ENCODE measurements at regions not wholly inside any gene's neighbourhood (a gene's known extent, or its start where the extent isn't known, plus 50 kb on each side); places are given as distances from the start of the nearest gene placed in this dataset.

GRCh38 chr6:67854098-67854497 lies 781.0 kb upstream of the ADGRB3 start:
- Mint-ChIP-seq H3K27me3 (ENCODE audit: low read depth) (no peaks in the 10 kb centered on the region), H3K27ac (ENCODE audit: unreplicated experiment) (no peak overlapping the region), H3K4me1 (ENCODE audit: low read depth) (no peaks in the 10 kb centered on the region), H3K9me3 (ENCODE audit: low read depth) (peaks cover 11% of the 10 kb centered on the region), H3K4me3 (ENCODE audit: unreplicated experiment) (no peak overlapping the region), H3K36me3 (ENCODE audit: low read depth) (no peaks in the 10 kb centered on the region)
- TF ChIP-seq CTCF (IDR thresholded peaks at IDR 0.05) = no peak
- no peak for DNase-seq (ENCODE audit: low spot score)

- Mint-ChIP-seq H3K36me3 (ENCODE audit: low read depth) (peaks cover 3% of the 10 kb centered on the region), H3K27me3 (ENCODE audit: low read depth) (no peaks in the 10 kb centered on the region)
Measured at GRCh38 chr6:67839818-67840217, 795.3 kb upstream of the ADGRB3 start.

GRCh38 chr6:67825201-67825895 lies 809.7 kb upstream of the ADGRB3 start:
- H3K27me3 Mint-ChIP-seq (ENCODE audit: low read depth) = no peaks in the 10 kb centered on the region
- no peaks in the 10 kb centered on the region for H3K36me3 Mint-ChIP-seq (ENCODE audit: low read depth)
- TF ChIP-seq CTCF (IDR thresholded peaks at IDR 0.05) = no peak

More at GRCh38 chr6:67839818-67840217, 795.3 kb upstream of the ADGRB3 start:
- Mint-ChIP-seq H3K27ac (ENCODE audit: unreplicated experiment) (no peak overlapping the region), H3K4me3 (ENCODE audit: unreplicated experiment) (no peak overlapping the region), H3K4me1 (ENCODE audit: low read depth) (no peaks in the 10 kb centered on the region), H3K9me3 (ENCODE audit: low read depth) (peaks cover 29% of the 10 kb centered on the region)
- no peak for DNase-seq (ENCODE audit: low spot score)
- TF ChIP-seq CTCF (IDR thresholded peaks at IDR 0.05) = no peak

GRCh38 chr6:67818322-67818721 lies 816.8 kb upstream of the ADGRB3 start:
- Mint-ChIP-seq H3K9me3 (ENCODE audit: low read depth) (peaks cover 28% of the 10 kb centered on the region), H3K4me1 (ENCODE audit: low read depth) (no peaks in the 10 kb centered on the region), H3K36me3 (ENCODE audit: low read depth) (peaks cover 2% of the 10 kb centered on the region), H3K27me3 (ENCODE audit: low read depth) (peaks cover 10% of the 10 kb centered on the region), H3K27ac (ENCODE audit: unreplicated experiment) (no peak overlapping the region), H3K4me3 (ENCODE audit: unreplicated experiment) (no peak overlapping the region)
- no peak for DNase-seq (ENCODE audit: low spot score)
- TF ChIP-seq CTCF (IDR thresholded peaks at IDR 0.05) = no peak

More at GRCh38 chr6:67825201-67825895, 809.7 kb upstream of the ADGRB3 start:
- peaks cover 20% of the 10 kb centered on the region for H3K4me1 Mint-ChIP-seq (ENCODE audit: low read depth)
- DNase-seq (ENCODE audit: low spot score) = peak; percentile 90
- no peak overlapping the region for H3K27ac Mint-ChIP-seq (ENCODE audit: unreplicated experiment)
- H3K4me3 Mint-ChIP-seq (ENCODE audit: unreplicated experiment) = no peak overlapping the region
- peaks cover 10% of the 10 kb centered on the region for H3K9me3 Mint-ChIP-seq (ENCODE audit: low read depth)

GRCh38 chr6:67815623-67816022 lies 819.5 kb upstream of the ADGRB3 start:
- H3K27me3 Mint-ChIP-seq (ENCODE audit: low read depth) = peaks cover 10% of the 10 kb centered on the region
- no peak for TF ChIP-seq CTCF (IDR thresholded peaks at IDR 0.05)
- no peak overlapping the region for H3K4me3 Mint-ChIP-seq (ENCODE audit: unreplicated experiment)
- peaks cover 4% of the 10 kb centered on the region for H3K36me3 Mint-ChIP-seq (ENCODE audit: low read depth)
- H3K27ac Mint-ChIP-seq (ENCODE audit: unreplicated experiment) = no peak overlapping the region
- H3K4me1 Mint-ChIP-seq (ENCODE audit: low read depth) = no peaks in the 10 kb centered on the region
- no peak for DNase-seq (ENCODE audit: low spot score)
- H3K9me3 Mint-ChIP-seq (ENCODE audit: low read depth) = peaks cover 31% of the 10 kb centered on the region
